Esophagus (tissue), 2 donors: ENCODE measurements at regions not wholly inside any gene's neighbourhood (a gene's known extent, or its start where the extent isn't known, plus 50 kb on each side); places are given as distances from the start of the nearest gene placed in this dataset.
A peak's percentile ranks its signal among the peaks of the same experiment; 100 is the strongest.

ENCODE experiments used
- H3K27ac ChIP-seq, 2 donors: one replicate each; pipeline ENCODE4 v1.5.1; 2013; ENCODE audit warnings: low read depth in 2 of 2, mild to moderate bottlenecking in 2 of 2, inconsistent platforms in 1 of 2, low read length in 1 of 2, moderate library complexity in 1 of 2
- H3K27me3 ChIP-seq, 2 donors: one replicate each; pipeline ENCODE4 v1.6.1; 2013; ENCODE audit warnings: low read length in 2 of 2, control low read depth in 1 of 2, mild to moderate bottlenecking in 1 of 2; ENCODE audit not compliant: insufficient read depth in 2 of 2, control insufficient read depth in 1 of 2
- H3K36me3 ChIP-seq, 2 donors: one replicate each; pipeline ENCODE4 v1.6.1; 2013; ENCODE audit warnings: low read length in 1 of 2; ENCODE audit not compliant: control insufficient read depth in 2 of 2, insufficient read depth in 2 of 2
- H3K4me1 ChIP-seq, 2 donors: one replicate each; pipeline ENCODE4 v1.6.1; 2013; ENCODE audit warnings: low read length in 1 of 2; ENCODE audit not compliant: control insufficient read depth in 2 of 2, insufficient read depth in 2 of 2
- H3K4me3 ChIP-seq, 2 donors: one replicate each; pipeline ENCODE4 v1.5.1; 2013; ENCODE audit warnings: low read length in 2 of 2, mild to moderate bottlenecking in 2 of 2, low read depth in 1 of 2, moderate library complexity in 1 of 2
- H3K9me3 ChIP-seq, 2 donors: one replicate each; pipeline ENCODE4 v1.6.1; 2013; ENCODE audit warnings: mild to moderate bottlenecking in 2 of 2, low read depth in 1 of 2, low read length in 1 of 2, moderate library complexity in 1 of 2; ENCODE audit not compliant: control insufficient read depth in 2 of 2, insufficient read depth in 1 of 2
- WGBS, 2 donors: extraction: QIAGEN DNeasy Blood & Tissue Kit; methylation state at CpG; one replicate each; pipeline ENCODE4 v1.1.7; 2013; 5-methylcytosine and 5-hydroxymethylcytosine counted together
- donor health status: healthy with polysubstance abuse.
- donor health status: Bipolar disorder and iron deficiency.

- H3K9me3 ChIP-seq, result no peaks in the 10 kb centered on the region
- 53 to 63% methylated on average over 1 of the region's 1 CpG for WGBS, 2 donors
- H3K27me3 ChIP-seq, result no peaks in the 10 kb centered on the region
- H3K4me3 ChIP-seq, result no peak overlapping the region
- no peak overlapping the region for H3K27ac ChIP-seq
- H3K4me1 ChIP-seq, result no peaks in the 10 kb centered on the region
- H3K36me3 ChIP-seq, result no peaks in the 10 kb centered on the region
Measured at GRCh38 chr9:108281696-108282095, 574.1 kb downstream of the ACTL7B start.

GRCh38 chr9:108278341-108278740 lies 577.4 kb downstream of the ACTL7B start:
- no peaks in the 10 kb centered on the region for H3K9me3 ChIP-seq
- H3K4me1 ChIP-seq, result no peaks in the 10 kb centered on the region
- no peak overlapping the region for H3K4me3 ChIP-seq
- peak overlapping the region; percentile 63 to 68 for H3K27ac ChIP-seq
- H3K27me3 ChIP-seq, result no peaks in the 10 kb centered on the region
- H3K36me3 ChIP-seq, result no peaks in the 10 kb centered on the region

- H3K4me1 ChIP-seq, result no peaks in the 10 kb centered on the region
- no peak overlapping the region for H3K27ac ChIP-seq
- no peak overlapping the region for H3K4me3 ChIP-seq
Measured at GRCh38 chr9:108277216-108277615, 578.6 kb downstream of the ACTL7B start.

GRCh38 chr9:108275906-108276305 lies 579.9 kb downstream of the ACTL7B start:
- 79 to 85% methylated on average over 2 of the region's 2 CpGs for WGBS, 2 donors
- Histone ChIP-seq H3K9me3 (no peaks in the 10 kb centered on the region), H3K36me3 (no peaks in the 10 kb centered on the region), H3K4me1 (no peaks in the 10 kb centered on the region), H3K4me3 (no peak overlapping the region), H3K27ac (no peak overlapping the region), H3K27me3 (no peaks in the 10 kb centered on the region)

More at GRCh38 chr9:108277216-108277615, 578.6 kb downstream of the ACTL7B start:
- Histone ChIP-seq H3K36me3 (no peaks in the 10 kb centered on the region), H3K9me3 (no peaks in the 10 kb centered on the region), H3K27me3 (no peaks in the 10 kb centered on the region)

- Histone ChIP-seq H3K27me3 (no peaks in the 10 kb centered on the region), H3K36me3 (no peaks in the 10 kb centered on the region), H3K4me3 (no peak overlapping the region), H3K9me3 (no peaks in the 10 kb centered on the region), H3K4me1 (no peaks in the 10 kb centered on the region), H3K27ac (no peak overlapping the region)
- WGBS, 2 donors, result 89 to 94% methylated on average over 5 of the region's 5 CpGs
Measured at GRCh38 chr9:108274971-108275370, 580.8 kb downstream of the ACTL7B start.

DNA sequence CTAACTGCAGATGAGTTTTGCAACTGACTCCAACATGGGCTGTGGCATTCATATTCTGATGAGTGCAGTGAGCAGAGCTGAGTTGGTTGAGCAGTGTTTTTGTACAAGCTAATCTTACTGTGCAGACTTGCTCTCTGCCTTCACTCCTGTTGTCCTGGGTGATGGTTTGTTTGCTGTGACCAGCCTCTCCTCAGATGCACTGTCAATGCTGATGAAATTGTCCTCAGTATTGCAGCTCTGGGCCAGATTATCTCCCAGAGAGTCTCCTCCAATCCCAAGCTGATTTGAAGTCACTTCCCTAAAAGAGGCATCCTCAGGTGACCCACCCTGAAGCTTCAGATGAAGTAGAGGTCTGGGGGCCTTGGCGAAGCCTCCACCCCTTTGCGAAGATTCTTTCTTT lies 581.8 kb downstream of the ACTL7B start:
- H3K4me1 ChIP-seq, result no peaks in the 10 kb centered on the region
- no peaks in the 10 kb centered on the region for H3K27me3 ChIP-seq
- 91 to 99% methylated on average over 2 of the region's 2 CpGs for WGBS, 2 donors
- no peak overlapping the region for H3K4me3 ChIP-seq
- no peaks in the 10 kb centered on the region for H3K36me3 ChIP-seq
- no peaks in the 10 kb centered on the region for H3K9me3 ChIP-seq
- H3K27ac ChIP-seq, result no peak overlapping the region

DNA sequence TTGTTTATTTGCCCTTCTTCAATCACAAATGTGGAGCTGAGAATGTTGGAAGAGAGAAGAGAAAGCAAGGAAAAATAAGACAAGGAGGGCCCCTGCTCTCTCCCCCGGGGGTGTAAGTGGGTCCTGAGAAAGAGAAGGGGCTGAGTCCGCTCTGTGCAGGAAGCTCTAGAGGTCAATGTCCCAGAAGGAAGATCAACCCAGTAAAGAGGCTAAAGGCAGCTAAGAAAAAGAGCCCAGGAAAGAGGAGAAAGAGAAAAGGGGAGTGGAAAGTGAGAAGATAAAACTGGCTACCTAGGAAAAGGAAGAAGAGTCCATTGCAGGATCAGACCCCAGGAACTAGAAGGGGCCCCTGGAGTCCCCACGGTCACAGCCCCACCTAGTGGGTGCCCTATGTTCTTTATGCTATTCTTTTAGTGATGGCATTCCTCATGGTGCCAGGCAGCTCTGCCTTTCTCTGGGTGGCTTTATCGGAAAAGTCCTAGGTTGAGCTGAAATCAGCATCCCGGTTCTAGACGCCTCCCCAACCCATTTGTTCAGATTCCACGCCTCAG lies 583.4 kb downstream of the ACTL7B start:
- Histone ChIP-seq H3K4me3 (peak overlapping the region in 1 of 2 donors; percentile 20), H3K36me3 (no peaks in the 10 kb centered on the region), H3K4me1 (no peaks in the 10 kb centered on the region), H3K27me3 (no peaks in the 10 kb centered on the region), H3K27ac (peak overlapping the region; percentile 78 to 83), H3K9me3 (no peaks in the 10 kb centered on the region)
- 30 to 31% methylated on average over 7 of the region's 7 CpGs for WGBS, 2 donors

DNA sequence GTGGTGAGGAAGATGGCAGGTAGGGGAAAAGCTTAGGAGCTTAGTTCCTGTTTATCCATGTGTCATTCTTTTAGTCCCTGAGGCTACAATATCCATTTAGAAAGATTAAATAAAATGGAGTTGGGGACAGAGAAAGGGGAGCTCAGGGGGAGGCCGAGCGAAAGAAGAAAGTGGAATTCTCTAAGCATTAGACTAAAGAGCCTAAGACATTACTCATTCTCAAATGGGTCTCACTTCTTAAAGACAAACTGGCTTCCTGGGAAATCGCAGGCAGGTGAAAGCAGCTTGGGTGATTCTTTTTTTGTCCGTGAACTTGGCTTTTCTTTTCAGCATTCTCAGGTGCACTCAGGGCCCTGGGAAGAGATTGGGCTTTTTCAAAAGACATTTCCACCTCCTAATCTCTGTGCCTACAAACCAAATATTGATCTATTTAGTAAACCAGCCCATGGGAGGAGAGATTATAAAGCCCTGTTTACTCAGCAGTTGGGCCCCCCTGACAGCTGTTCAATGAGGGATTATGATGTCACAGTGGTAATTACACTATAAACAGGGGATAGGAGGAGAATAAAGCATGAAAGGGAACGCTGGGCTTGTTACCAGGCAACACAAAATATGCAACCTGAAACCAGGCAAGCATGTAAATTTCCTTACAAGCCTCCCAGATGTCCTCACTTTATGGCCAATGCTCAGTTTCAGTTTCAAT lies 584.0 kb downstream of the ACTL7B start:
- Histone ChIP-seq H3K27me3 (no peaks in the 10 kb centered on the region), H3K27ac (peak overlapping the region; percentile 78 to 83), H3K4me3 (peak overlapping the region in 1 of 2 donors; percentile 20), H3K9me3 (no peaks in the 10 kb centered on the region), H3K36me3 (no peaks in the 10 kb centered on the region), H3K4me1 (no peaks in the 10 kb centered on the region)
- 29 to 33% methylated on average over 5 of the region's 5 CpGs for WGBS, 2 donors

DNA sequence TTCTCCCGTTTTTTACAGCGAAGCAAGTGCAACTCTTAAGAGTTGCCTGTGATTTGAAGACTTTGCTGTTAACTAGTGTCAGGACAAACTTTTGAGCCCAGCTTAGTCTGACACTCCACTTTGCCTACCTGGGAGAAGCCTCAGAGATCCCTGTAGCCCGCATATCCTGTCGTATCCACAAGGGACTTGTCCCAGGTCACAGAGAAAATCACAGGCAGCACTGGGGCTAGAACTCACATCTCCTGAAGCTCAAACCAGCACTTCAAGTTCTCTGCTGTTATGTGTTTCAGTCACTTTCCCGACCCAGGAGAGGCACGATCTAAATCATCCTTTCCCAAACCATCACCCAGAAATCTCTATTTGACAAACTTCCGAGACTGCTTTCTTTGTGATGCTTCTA lies 584.5 kb downstream of the ACTL7B start:
- no peak overlapping the region for H3K4me3 ChIP-seq
- no peaks in the 10 kb centered on the region for H3K27me3 ChIP-seq
- H3K4me1 ChIP-seq, result no peaks in the 10 kb centered on the region
- peak overlapping the region in 1 of 2 donors; percentile 78 for H3K27ac ChIP-seq
- WGBS, 2 donors, result 65 to 75% methylated on average over 7 of the region's 7 CpGs
- no peaks in the 10 kb centered on the region for H3K9me3 ChIP-seq
- H3K36me3 ChIP-seq, result no peaks in the 10 kb centered on the region

- WGBS, 2 donors, result 91 to 92% methylated on average over 3 of the region's 3 CpGs
- Histone ChIP-seq H3K4me3 (no peak overlapping the region), H3K27ac (no peak overlapping the region), H3K27me3 (no peaks in the 10 kb centered on the region), H3K9me3 (no peaks in the 10 kb centered on the region), H3K36me3 (no peaks in the 10 kb centered on the region), H3K4me1 (no peaks in the 10 kb centered on the region)
Measured at GRCh38 chr9:108270561-108270960, 585.2 kb downstream of the ACTL7B start.
